Posterior cingulate gyrus (tissue), 11 donors: ENCODE measurements at regions not wholly inside any gene's neighbourhood (a gene's known extent, or its start where the extent isn't known, plus 50 kb on each side); places are given as distances from the start of the nearest gene placed in this dataset.

Experiments
- DNase-seq, 10 donors: peaks; one replicate each; pipeline versions ENCODE4 v3.0.0 to v3.0.0-alpha.2; 2020 to 2021; ENCODE audit warnings: mixed read lengths in 3 of 10
- intact Hi-C: fragments of 100-400 bp; cut with DNase I; formaldehyde crosslinking; loops from one replicate; pipeline ENCODE4 v1.15.1; 2023

DNA sequence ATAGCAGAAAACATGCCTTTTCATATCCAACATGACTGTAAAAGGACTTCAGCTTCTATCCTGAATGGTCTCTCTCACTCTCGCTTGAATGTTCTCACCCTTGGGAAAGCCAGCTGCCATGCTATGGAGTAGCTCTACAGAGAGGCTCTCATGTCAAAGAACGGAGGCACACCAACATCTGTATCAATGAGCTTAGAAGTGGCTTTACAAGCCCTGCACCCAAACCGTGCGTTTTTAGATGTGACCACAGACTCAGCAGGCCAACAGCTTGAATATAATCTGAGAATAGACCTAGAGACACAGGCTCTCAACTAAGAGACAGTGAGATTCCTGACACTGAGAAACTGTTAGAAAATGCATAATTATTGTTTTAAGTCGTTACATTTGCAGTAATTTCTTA, 1231.6 kb upstream of the CDH9 start:
- DNase-seq = no peak
- intact Hi-C loops = no loop called here

DNA sequence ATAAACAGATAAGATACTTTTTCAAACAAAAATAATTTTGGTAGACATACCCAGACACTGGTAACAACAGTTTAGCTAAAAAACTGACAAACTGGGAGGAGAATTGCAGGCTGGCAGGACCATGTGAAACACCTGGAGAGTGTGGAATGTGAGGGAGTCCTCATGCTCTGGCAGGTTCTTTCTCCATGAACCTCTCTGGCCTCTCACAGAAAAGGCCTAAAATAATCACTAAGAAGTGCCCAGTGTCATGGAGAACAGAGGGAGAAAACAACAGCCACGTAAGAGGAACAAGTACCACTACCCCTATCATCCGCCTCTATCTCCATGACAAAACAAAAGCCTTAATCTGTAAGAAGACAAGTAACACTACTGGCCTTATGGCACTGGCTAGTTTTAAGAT, 1227.5 kb upstream of the CDH9 start:
- intact Hi-C loops = no loop called here
- no peak for DNase-seq

- intact Hi-C loops = no loop called here
- DNase-seq = no peak
Observed at GRCh38 chr5:28254846-28255245, 1216.5 kb upstream of the CDH9 start.

DNA sequence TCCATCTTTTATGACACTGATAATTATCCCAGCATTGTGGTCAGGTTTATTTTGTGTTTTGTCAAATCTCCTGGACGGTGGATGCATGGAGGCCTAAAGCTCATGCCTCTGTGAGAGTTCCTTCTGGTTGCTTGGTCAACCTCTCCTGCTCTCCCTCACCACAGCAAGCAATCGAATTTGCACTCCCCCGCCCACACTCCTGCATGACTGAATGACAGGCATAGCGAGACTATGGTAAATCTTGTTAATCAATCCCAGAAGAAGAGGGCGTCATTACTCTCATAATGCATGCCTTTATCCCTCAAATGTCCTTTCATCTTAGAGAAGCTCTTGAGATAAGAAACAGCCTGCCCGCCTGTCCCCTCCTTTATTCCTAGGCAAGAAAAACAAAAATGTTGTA, 1215.0 kb upstream of the CDH9 start:
- DNase-seq = no peak
- intact Hi-C loops = no loop called here

GRCh38 chr5:28249771-28250415, 1211.5 kb upstream of the CDH9 start:
- DNase-seq = no peak
- intact Hi-C loops = no loop called here

GRCh38 chr5:28234356-28234968, 1196.1 kb upstream of the CDH9 start:
- no peak for DNase-seq
- intact Hi-C loops = no loop called here

DNA sequence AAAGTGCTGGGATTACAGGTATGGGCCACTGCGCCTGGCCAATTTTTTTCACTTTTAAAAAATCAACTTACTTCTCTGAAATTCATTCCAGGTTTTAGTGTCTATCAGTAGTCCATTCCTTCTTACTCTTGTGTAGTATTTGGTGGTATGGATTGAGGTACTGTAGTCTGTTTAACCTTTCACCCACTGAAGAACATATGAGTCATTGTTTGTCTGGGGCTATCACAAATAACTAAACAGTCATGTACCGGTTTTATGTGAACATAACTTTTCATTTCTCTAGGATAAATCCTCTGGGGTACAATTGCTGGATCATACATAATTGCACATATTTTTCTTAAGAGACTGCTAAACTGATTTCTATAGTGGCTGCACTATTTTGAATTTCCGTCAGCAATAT, 1188.0 kb upstream of the CDH9 start:
- intact Hi-C loops = no loop called here
- no peak for DNase-seq

DNA sequence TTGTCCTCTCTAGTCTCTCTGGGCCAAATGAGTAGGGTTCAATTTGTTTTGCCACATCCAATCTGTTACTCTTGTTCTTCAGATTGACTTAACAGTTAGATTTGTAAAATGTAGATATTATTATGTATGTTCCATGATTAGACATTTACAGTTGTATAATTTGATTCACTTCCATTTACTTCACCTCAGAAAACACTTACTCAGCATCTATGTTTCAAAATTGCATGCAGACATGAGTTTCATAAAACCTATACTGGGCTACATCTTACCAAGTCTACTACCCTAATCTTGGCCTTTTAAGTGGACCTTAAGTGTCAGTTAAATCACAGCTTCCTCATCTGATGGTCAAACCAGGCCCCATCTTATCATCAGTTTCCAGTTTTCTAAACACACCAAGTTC, 1181.2 kb upstream of the CDH9 start:
- DNase-seq = no peak
- intact Hi-C loops = no loop called here

DNA sequence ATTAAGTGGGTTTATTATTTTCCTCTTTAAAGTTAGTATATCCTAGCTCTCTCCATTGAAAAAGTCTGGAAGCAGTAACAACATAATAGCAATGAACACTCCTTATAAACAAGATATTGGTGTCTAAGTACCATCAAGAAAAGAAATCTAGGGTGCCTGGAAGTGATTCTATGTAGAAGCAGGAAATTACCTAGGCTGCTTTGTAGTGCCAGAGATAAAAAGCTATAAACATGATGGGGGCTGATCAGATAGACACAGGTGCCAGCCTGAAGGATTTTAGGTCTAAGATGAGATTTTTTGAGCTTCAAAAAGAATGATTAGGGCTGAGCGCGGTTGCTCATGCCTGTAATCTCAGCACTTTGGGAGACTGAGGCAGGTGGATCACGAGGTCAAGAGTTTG, 1179.3 kb upstream of the CDH9 start:
- DNase-seq = no peak
- intact Hi-C loops = no loop called here

GRCh38 chr5:28216939-28217360, 1178.6 kb upstream of the CDH9 start:
- intact Hi-C loops = no loop called here
- DNase-seq = no peak

GRCh38 chr5:28215091-28215490, 1176.7 kb upstream of the CDH9 start:
- intact Hi-C loops = no loop called here
- no peak for DNase-seq

DNA sequence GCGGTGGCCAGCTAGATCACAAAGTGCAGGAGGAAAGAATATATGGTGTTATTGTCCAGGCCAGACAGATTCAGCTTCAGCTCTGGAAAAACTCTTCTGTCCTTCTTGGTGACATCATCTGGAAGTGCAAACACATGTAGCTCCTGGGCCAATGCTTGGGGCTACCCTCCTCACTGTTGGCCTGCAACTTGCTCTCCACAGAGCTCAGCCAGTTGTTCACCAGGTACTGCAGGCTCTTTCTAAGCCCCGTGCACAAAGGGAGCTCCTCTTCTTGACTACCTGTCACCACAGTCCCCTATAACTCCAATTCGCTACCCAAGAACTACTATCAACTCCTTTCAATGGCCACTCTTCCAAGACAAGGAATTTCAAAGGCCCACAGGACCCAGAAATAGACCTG, 1175.9 kb upstream of the CDH9 start:
- intact Hi-C loops = no loop called here
- DNase-seq = peak in 1 of 10 donors; percentile 80

GRCh38 chr5:28208356-28208755, 1170.0 kb upstream of the CDH9 start:
- intact Hi-C loops = no loop called here
- no peak for DNase-seq

GRCh38 chr5:28190011-28190410, 1151.6 kb upstream of the CDH9 start:
- no peak for DNase-seq
- intact Hi-C loops = no loop called here

- intact Hi-C loops = no loop called here
- no peak for DNase-seq
Observed at GRCh38 chr5:28174691-28175090, 1136.3 kb upstream of the CDH9 start.

- intact Hi-C loops = no loop called here
- peak in 1 of 10 donors; percentile 46 for DNase-seq
Observed at GRCh38 chr5:28165096-28165495, 1126.7 kb upstream of the CDH9 start.

DNA sequence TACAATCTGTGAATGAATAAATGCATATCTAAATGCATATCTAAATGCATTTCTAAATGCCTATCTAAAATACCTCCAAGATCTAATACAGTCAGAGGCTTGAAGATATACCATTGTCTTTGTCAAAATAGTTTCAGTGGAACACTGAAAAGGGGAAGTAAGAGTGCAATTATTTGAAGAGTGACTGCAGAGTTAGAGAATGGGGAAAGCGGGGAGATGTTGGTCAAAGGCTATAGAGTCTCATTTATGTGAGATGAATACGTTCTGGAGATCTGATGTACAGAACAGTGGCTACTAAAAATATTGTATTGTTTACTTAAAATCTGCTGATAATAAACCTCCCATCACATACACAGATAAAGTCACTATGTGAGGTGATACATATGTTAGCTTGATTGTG, 1126.2 kb upstream of the CDH9 start:
- intact Hi-C loops = no loop called here
- no peak for DNase-seq

GRCh38 chr5:28156981-28157380, 1118.6 kb upstream of the CDH9 start:
- DNase-seq = no peak
- intact Hi-C loops = no loop called here

DNA sequence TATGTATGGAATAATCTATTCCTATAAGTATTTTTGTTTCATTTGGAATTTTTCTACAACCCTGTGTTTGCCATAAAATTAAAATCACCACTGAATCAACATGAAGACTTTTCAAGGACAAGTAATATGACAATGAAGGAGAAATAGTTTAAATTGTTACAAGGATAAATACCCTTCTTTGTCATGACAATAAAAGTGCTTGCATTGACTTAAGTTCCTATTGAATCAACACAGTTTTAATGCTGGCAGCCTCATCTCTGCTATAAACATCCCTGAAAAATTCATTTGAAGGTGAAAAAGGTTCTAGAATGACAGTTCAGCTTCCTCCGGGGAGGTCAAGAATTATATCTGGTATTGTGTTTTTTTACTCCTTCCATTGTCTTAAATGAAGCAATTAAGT, 1105.1 kb upstream of the CDH9 start:
- intact Hi-C loops = no loop called here
- no peak for DNase-seq

DNA sequence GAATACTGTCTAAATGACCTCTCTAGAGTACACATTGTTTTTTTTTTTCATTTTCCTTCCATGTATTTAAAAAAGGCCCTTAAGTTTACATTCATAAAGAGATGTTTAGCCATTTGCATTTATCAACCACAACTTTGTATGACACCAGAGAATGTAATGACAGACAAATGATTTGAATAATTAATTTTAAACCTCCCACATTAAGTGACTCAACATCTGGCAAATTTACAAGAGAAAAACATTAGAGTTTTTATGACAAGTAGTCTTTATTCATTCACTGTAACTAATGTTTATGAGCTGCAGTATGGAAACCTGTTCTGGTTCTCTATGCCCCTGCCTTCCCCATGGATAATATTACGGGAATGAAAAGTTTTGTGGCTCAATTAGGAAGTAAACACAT, 1093.8 kb upstream of the CDH9 start:
- no peak for DNase-seq

DNA sequence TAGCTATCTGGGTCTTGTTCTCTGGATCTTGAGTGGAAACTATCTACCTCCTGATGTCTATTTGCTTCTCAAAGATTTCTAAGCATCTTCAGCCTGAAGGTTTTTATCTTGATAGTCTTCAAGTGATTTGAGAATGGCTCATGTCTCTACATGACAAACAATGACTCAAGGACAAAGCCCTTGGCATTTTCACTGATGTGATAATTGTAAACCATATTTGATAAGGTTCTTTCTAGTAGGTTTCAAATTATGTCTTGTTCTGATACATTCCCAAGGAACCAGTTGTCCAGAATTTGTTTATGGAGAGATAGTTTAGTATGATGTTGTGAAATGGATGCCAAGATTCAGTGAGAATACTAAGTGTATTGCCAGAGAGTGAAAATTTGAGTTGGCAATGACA, 1079.3 kb upstream of the CDH9 start:
- no peak for DNase-seq
- intact Hi-C loops = no loop called here

More for the DNA sequence above, 1093.8 kb upstream of the CDH9 start:
- intact Hi-C loops = no loop called here

- intact Hi-C loops = no loop called here
Observed at GRCh38 chr5:28117273-28117672, 1078.9 kb upstream of the CDH9 start.

GRCh38 chr5:28110781-28111180, 1072.4 kb upstream of the CDH9 start:
- DNase-seq = no peak
- intact Hi-C loops = no loop called here

More at GRCh38 chr5:28117273-28117672, 1078.9 kb upstream of the CDH9 start:
- no peak for DNase-seq
